ENCODE measurements at regions not wholly inside any gene's neighbourhood (a gene's known extent, or its start where the extent isn't known, plus 50 kb on each side); places are given as distances from the start of the nearest gene placed in this dataset.
"Not testable (repeated sequence)": the region's sequence is repeated elsewhere in the genome, so short reads cannot be mapped to it uniquely, and the experiment has no call there.

DNA sequence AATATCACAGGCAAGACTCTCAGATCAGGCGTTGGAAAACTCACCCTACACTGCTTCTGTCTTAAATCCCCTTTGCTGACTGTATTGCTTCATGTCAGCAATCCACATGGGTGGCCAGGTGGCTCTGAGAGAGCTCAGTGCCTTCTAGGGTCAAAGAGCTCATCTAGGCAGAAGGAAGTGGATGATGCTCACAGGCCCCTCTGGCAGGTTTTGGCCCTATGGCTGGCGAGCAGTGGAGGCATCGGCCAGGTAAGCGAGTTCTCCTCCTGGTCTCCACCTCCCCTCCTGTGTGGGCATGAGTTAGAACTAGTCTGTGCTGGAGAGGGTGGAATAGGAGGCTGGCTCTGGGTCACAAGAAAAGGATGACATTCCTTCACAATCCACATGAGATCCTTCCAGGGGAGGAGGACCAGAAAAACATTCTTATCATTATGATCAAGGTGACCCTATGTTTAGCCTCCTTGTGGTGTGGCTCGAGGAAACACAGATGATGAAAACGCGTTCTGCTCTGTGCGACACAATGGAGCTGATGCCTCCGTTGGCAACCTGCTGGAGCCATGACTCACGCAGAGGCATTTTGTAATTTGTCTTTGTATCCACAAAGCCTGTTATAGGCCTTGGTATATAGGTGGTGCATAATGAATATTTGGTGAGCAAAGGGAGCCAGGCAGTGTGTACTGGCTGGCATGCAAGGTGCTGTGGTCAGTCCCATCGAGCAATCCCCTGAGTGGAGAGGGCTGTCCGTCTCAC, 264.6 kb upstream of the RAB4A start:
- no peak for DNase-seq (ENCODE audit: low read depth, low spot score)

- no peak for DNase-seq (ENCODE audit: low read depth, low spot score)
Measured at GRCh38 chr1:229007167-229007566, 263.7 kb upstream of the RAB4A start.

GRCh38 chr1:229007701-229008100, 263.2 kb upstream of the RAB4A start:
- no peak for DNase-seq (ENCODE audit: low read depth, low spot score)

DNA sequence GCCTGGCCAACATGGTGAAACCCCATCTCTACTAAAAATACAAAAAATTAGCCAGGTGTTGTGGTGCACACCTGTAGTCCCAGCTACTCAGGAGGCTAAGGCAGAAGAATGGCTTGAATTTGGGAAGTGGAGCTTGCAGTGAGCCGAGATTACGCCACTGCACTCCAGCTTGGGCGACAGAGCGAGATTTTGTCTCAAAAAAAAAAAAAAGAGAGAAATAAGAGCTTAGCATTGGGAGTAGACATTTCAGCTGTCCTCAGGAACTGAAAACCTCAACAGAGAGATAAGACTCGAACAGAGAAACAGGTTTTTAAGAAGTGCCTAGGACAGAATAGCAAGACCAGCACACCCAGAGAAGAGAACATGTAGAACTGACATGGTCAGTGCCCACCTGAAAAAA, 262.6 kb upstream of the RAB4A start:
- not testable (repeated sequence) for DNase-seq (ENCODE audit: low read depth, low spot score)

- no peak for DNase-seq (ENCODE audit: low read depth, low spot score)
Measured at GRCh38 chr1:229011022-229011421, 259.9 kb upstream of the RAB4A start.

- no peak for DNase-seq (ENCODE audit: low read depth, low spot score)
Measured at GRCh38 chr1:229012823-229013222, 258.1 kb upstream of the RAB4A start.

DNA sequence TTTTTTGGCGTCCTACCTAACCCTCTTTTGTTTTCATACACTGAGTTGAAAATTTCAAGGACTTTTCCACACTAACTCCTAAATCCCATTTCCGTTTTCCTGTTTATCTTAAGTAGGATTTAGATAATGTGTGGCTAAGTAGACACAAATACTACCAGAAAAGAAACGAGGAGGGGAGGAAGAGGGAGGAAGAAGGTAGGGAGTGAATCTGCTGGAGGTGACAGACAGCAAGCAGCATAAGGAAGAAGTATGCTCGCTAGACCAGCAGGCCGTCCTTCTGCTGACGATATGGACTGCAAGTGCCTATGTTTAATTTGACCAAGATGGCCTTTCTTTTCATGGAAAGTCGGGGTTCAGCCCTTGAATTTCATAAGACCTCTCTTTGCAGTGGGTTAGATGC, 256.9 kb upstream of the RAB4A start:
- DNase-seq (ENCODE audit: low read depth, low spot score) = no peak

GRCh38 chr1:229015806-229016205, 255.1 kb upstream of the RAB4A start:
- DNase-seq (ENCODE audit: low read depth, low spot score) = no peak

DNA sequence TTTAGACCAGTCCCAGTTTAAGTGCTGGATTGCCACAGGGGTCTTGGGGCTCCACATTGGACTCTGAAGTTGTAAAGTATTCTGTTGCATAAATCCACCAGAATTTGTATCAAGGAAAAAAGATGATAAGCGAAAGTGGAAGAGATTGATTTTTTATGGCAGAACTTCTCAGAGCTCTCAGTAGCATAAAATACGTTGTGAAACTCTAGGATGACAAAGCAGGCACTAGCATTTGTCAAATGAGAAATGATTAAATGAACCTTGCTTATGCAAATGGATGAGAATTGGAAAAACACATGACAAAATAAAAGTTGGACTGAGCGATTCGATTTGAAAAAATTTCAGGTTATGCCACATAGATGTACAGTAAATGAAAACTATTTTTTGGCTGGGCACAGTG, 253.8 kb upstream of the RAB4A start:
- no peak for DNase-seq (ENCODE audit: low read depth, low spot score)

- DNase-seq (ENCODE audit: low read depth, low spot score) = no peak
Measured at GRCh38 chr1:229018674-229019295, 252.1 kb upstream of the RAB4A start.

- DNase-seq (ENCODE audit: low read depth, low spot score) = no peak
Measured at GRCh38 chr1:229019663-229020271, 251.1 kb upstream of the RAB4A start.

DNA sequence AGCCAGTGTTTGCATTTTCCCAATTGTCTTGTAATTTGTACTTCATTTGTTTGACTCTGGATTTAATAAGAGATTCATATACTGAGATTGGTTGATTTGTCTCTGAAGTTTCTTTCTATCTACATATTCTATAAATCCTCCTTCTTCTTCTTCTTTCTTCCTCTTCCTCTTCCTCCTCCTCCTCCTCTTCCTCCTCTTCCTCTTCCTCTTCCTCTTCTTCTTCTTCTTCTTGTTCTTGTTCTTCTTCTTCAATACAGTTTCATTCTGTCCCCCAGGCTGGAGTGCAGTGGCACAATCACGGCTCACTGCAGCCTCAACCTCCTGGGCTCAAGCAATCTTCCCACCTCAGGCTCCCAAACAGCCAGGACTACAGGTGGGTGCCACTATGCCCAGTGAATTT, 249.9 kb upstream of the RAB4A start:
- DNase-seq (ENCODE audit: low read depth, low spot score) = not testable (repeated sequence)

- DNase-seq (ENCODE audit: low read depth, low spot score) = no peak
Measured at GRCh38 chr1:229022595-229023333, 248.1 kb upstream of the RAB4A start.

- no peak for DNase-seq (ENCODE audit: low read depth, low spot score)
Measured at GRCh38 chr1:229023651-229024300, 247.1 kb upstream of the RAB4A start.

GRCh38 chr1:229024528-229025130, 246.3 kb upstream of the RAB4A start:
- no peak for DNase-seq (ENCODE audit: low read depth, low spot score)

GRCh38 chr1:229025576-229025975, 245.3 kb upstream of the RAB4A start:
- no peak for DNase-seq (ENCODE audit: low read depth, low spot score)

DNA sequence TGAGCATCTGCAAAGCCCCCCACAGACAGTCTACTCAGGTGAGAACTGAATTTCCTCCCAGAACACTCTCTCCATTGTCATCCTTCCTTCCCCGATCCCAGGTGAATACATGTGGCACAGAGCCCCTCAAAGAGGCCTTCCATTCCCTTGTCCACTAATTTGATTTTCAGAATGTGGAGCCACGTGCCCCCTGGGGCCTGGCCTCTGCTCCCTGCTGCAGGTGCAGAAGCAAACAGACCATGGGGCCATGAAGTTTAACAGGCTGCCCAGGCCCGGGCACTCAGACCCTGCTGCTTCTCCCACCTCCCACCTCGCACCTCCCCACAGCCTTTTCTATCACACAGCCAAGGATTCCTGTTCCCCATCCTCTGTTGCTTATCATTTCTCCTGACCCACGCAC, 243.8 kb upstream of the RAB4A start:
- DNase-seq (ENCODE audit: low read depth, low spot score) = no peak

GRCh38 chr1:229027622-229028182, 243.2 kb upstream of the RAB4A start:
- DNase-seq (ENCODE audit: low read depth, low spot score) = no peak

DNA sequence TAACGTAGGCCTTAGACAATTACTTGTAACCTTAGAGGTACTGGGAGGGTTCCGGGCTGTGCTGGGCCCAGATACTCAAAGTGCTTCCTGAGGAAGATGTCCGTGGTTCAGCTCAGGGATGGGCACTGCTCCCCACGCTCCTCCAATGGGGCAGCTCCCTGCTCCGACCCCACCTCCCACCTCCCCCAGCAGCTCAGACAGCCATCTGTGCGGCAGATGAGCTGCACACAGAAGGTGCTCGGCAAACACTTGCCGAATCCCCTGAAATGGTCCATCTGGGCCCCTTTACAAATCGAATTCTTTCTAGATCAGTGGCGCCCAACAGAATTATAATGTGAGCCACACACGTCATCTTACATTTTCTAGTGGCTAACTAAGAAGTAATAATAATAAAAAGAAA, 242.4 kb upstream of the RAB4A start:
- no peak for DNase-seq (ENCODE audit: low read depth, low spot score)

DNA sequence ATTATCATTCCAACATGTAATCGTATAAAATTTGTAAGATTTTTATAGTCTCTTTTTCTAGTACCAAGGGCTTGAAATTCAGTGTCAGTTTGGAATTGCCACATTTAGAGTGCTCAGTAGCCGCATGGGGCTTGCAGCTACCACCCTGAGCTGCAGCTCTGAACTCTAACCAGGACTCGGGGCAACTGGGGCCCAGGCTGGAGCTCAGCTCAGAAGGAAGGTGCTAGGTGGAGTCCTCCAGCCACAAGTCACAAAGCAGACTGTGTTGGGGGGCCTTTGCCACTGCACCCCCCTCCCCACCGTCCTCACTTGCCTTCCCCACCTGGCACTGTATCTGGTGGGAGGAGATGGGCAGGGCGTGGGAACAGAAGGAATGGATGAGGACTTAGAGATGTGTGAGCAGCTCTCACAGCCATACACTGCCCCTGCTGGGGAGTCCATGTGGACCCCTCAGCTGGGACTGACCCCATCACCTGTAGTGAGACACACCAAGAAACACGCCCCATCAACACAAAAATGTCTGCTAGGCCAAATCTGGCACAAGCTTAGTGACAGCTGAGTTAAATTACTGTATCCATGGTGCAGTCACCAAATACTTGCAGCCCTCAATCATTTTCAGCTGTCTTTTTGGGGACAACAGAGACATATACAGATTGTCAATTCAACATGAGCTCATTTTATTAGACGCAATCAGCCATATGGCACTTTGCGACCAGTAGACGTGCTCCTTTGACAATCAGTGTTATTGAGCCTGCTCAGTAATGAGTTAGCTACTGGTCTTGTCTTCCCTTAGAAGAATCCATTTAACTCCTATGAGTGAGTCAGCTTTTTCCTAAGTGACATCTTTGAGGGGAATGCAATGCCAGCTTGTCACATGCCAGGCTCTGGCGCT, 241.7 kb upstream of the RAB4A start:
- no peak for DNase-seq (ENCODE audit: low read depth, low spot score)
